ENCODE measurements at regions not wholly inside any gene's neighbourhood (a gene's known extent, or its start where the extent isn't known, plus 50 kb on each side); places are given as distances from the start of the nearest gene placed in this dataset.

- CTCF ChIA-PET (ENCODE audit: low intra/inter-chr PET ratio) = no interaction called here
- FAIRE-seq (no peak), ATAC-seq (no peak), DNase-seq (ENCODE audit: extremely low read depth in 1 of 4, low spot score in 3 of 4) (no peak)
- intact Hi-C loops (cut with micrococcal nuclease) = no loop called here
- H3K4me3 ChIP-seq = no peak overlapping the region
- H3K79me2 ChIP-seq (ENCODE audit: control insufficient read depth, insufficient read depth, low read length) = no peaks in the 10 kb centered on the region
- H3K27ac ChIP-seq (ENCODE audit: extremely low read depth, low read depth, low read length) = no peak overlapping the region
- no peak for TF ChIP-seq GATAD2A (IDR thresholded peaks at IDR 0.05)
- TF ChIP-seq, protein P1, sequence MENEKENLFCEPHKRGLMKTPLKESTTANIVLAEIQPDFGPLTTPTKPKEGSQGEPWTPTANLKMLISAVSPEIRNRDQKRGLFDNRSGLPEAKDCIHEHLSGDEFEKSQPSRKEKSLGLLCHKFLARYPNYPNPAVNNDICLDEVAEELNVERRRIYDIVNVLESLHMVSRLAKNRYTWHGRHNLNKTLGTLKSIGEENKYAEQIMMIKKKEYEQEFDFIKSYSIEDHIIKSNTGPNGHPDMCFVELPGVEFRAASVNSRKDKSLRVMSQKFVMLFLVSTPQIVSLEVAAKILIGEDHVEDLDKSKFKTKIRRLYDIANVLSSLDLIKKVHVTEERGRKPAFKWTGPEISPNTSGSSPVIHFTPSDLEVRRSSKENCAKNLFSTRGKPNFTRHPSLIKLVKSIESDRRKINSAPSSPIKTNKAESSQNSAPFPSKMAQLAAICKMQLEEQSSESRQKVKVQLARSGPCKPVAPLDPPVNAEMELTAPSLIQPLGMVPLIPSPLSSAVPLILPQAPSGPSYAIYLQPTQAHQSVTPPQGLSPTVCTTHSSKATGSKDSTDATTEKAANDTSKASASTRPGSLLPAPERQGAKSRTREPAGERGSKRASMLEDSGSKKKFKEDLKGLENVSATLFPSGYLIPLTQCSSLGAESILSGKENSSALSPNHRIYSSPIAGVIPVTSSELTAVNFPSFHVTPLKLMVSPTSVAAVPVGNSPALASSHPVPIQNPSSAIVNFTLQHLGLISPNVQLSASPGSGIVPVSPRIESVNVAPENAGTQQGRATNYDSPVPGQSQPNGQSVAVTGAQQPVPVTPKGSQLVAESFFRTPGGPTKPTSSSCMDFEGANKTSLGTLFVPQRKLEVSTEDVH (IDR thresholded peaks at IDR 0.05; ENCODE audit: low read depth, partially characterized antibody) = no peak
- H3K9me1 ChIP-seq (ENCODE audit: control insufficient read depth, insufficient read depth, low read length) = no peaks in the 10 kb centered on the region
- BruUV-seq (replicated peaks) = no TSS peak
- WGBS (ENCODE audit: insufficient coverage, low coverage, missing lambda C conversion rate) = 8% methylated on average over 2 of the region's 2 CpGs
- H4K20me1 ChIP-seq (replicated peaks; ENCODE audit: control insufficient read depth, insufficient read depth, low read length) = no peaks in the 10 kb centered on the region
- H3K27me3 ChIP-seq (ENCODE audit: control insufficient read depth in 2 of 2, insufficient read depth in 2 of 2, low read length in 2 of 2) = no peaks in the 10 kb centered on the region
- no peak overlapping the region for H3K9ac ChIP-seq (ENCODE audit: insufficient read depth in 1 of 2, low read depth in 2 of 2, low read length in 2 of 2)
- POLR2A ChIA-PET = no interaction called here
- no peak overlapping the region for H3K4me2 ChIP-seq (ENCODE audit: insufficient read depth, low read length)
- H3K36me3 ChIP-seq (ENCODE audit: control insufficient read depth, insufficient read depth, low read length) = no peaks in the 10 kb centered on the region
- no peaks in the 10 kb centered on the region for H3K9me3 ChIP-seq (replicated peaks; ENCODE audit: control insufficient read depth, insufficient read depth, low read depth, low read length)
- H2AFZ ChIP-seq (ENCODE audit: low read depth, low read length) = no peak overlapping the region
- in situ Hi-C loops (cut with MboI) = no loop called here
- no peaks in the 10 kb centered on the region for H3K4me1 ChIP-seq (replicated peaks in 1 of 2; ENCODE audit: control insufficient read depth in 2 of 2, insufficient read depth in 2 of 2, low read length in 2 of 2)
Measured at GRCh38 chr3:110789315-110789714, 282.3 kb upstream of the NECTIN3 start.

DNA sequence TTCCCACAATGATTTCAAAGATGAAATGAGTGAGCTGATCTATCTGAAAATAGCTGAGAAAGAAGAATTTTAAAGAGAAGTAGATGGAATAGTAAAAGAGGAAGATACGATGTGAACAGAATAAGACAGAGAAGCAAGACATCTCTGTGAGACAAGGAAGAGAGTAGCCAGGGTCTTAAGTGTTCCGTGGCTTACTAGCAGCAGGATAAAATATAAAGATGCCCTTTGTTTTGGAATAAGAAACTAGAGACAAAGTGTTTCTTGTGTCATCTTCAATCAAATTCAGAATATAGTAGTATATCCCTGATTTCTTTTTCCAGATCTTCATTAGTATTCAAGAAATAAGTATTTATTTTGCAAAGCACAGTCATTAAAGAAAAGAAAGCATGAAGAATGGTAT, 281.0 kb upstream of the NECTIN3 start:
- in situ Hi-C loops (cut with MboI) = no loop called here
- ATAC-seq = no peak
- intact Hi-C loops (cut with micrococcal nuclease) = no loop called here
- TF ChIP-seq KLF6 (CRISPR knock-in tag; IDR thresholded peaks at IDR 0.05; ENCODE audit: borderline replicate concordance) (no peak), ZC3H11A (IDR thresholded peaks at IDR 0.05; ENCODE audit: low read depth, low read length) (no peak), SREBF2 (CRISPR knock-in tag; IDR thresholded peaks at IDR 0.05) (no peak), ZNF133 (CRISPR knock-in tag; IDR thresholded peaks at IDR 0.05) (no peak), ZNF282 (CRISPR knock-in tag; IDR thresholded peaks at IDR 0.05) (no peak), JUN (IDR thresholded peaks at IDR 0.05; ENCODE audit: borderline replicate concordance, low read depth, low read length) (no peak), JUN (CRISPR knock-in tag; IDR thresholded peaks at IDR 0.05; ENCODE audit: borderline replicate concordance) (no peak)
- TF ChIP-seq, protein P2, sequence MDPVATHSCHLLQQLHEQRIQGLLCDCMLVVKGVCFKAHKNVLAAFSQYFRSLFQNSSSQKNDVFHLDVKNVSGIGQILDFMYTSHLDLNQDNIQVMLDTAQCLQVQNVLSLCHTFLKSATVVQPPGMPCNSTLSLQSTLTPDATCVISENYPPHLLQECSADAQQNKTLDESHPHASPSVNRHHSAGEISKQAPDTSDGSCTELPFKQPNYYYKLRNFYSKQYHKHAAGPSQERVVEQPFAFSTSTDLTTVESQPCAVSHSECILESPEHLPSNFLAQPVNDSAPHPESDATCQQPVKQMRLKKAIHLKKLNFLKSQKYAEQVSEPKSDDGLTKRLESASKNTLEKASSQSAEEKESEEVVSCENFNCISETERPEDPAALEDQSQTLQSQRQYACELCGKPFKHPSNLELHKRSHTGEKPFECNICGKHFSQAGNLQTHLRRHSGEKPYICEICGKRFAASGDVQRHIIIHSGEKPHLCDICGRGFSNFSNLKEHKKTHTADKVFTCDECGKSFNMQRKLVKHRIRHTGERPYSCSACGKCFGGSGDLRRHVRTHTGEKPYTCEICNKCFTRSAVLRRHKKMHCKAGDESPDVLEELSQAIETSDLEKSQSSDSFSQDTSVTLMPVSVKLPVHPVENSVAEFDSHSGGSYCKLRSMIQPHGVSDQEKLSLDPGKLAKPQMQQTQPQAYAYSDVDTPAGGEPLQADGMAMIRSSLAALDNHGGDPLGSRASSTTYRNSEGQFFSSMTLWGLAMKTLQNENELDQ (CRISPR knock-in tag; IDR thresholded peaks at IDR 0.05; ENCODE audit: borderline replicate concordance) = no peak

More for the DNA sequence above, 281.0 kb upstream of the NECTIN3 start:
- no TSS peak for BruUV-seq (replicated peaks)
- no peak for FAIRE-seq
- 0% methylated on average over 2 of the region's 2 CpGs for WGBS (ENCODE audit: insufficient coverage, low coverage, missing lambda C conversion rate)
- Histone ChIP-seq H4K20me1 (replicated peaks; ENCODE audit: control insufficient read depth, insufficient read depth, low read length) (no peaks in the 10 kb centered on the region), H3K9ac (ENCODE audit: insufficient read depth in 1 of 2, low read depth in 2 of 2, low read length in 2 of 2) (no peak overlapping the region), H3K27me3 (ENCODE audit: control insufficient read depth in 2 of 2, insufficient read depth in 2 of 2, low read length in 2 of 2) (no peaks in the 10 kb centered on the region), H3K4me1 (replicated peaks in 1 of 2; ENCODE audit: control insufficient read depth in 2 of 2, insufficient read depth in 2 of 2, low read length in 2 of 2) (no peaks in the 10 kb centered on the region), H3K79me2 (ENCODE audit: control insufficient read depth, insufficient read depth, low read length) (no peaks in the 10 kb centered on the region), H3K4me3 (no peak overlapping the region), H3K36me3 (ENCODE audit: control insufficient read depth, insufficient read depth, low read length) (no peaks in the 10 kb centered on the region), H3K27ac (ENCODE audit: extremely low read depth, low read depth, low read length) (no peak overlapping the region), H3K9me1 (ENCODE audit: control insufficient read depth, insufficient read depth, low read length) (no peaks in the 10 kb centered on the region), H3K9me3 (replicated peaks; ENCODE audit: control insufficient read depth, insufficient read depth, low read depth, low read length) (no peaks in the 10 kb centered on the region), H2AFZ (ENCODE audit: low read depth, low read length) (no peak overlapping the region), H3K4me2 (ENCODE audit: insufficient read depth, low read length) (no peak overlapping the region)
- ChIA-PET POLR2A (no interaction called here), CTCF (ENCODE audit: low intra/inter-chr PET ratio) (no interaction called here)
- no peak for DNase-seq (ENCODE audit: extremely low read depth in 1 of 4, low spot score in 3 of 4)

Data from K562 (cell line).